ENCODE measurements at regions not wholly inside any gene's neighbourhood (a gene's known extent, or its start where the extent isn't known, plus 50 kb on each side); places are given as distances from the start of the nearest gene placed in this dataset.

- no peaks in the 10 kb centered on the region for H3K4me1 ChIP-seq (ENCODE audit: low read depth)
- H3K9me3 ChIP-seq, result no peaks in the 10 kb centered on the region
- H3K36me3 ChIP-seq (ENCODE audit: low read depth), result no peaks in the 10 kb centered on the region
- TF ChIP-seq, protein P1, sequence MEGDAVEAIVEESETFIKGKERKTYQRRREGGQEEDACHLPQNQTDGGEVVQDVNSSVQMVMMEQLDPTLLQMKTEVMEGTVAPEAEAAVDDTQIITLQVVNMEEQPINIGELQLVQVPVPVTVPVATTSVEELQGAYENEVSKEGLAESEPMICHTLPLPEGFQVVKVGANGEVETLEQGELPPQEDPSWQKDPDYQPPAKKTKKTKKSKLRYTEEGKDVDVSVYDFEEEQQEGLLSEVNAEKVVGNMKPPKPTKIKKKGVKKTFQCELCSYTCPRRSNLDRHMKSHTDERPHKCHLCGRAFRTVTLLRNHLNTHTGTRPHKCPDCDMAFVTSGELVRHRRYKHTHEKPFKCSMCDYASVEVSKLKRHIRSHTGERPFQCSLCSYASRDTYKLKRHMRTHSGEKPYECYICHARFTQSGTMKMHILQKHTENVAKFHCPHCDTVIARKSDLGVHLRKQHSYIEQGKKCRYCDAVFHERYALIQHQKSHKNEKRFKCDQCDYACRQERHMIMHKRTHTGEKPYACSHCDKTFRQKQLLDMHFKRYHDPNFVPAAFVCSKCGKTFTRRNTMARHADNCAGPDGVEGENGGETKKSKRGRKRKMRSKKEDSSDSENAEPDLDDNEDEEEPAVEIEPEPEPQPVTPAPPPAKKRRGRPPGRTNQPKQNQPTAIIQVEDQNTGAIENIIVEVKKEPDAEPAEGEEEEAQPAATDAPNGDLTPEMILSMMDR (IDR thresholded peaks at IDR 0.05), result no peak
- DNase-seq (no peak), ATAC-seq (no peak)
- intact Hi-C loops (cut with DNase I, micrococcal nuclease), result no loop called here
- no peak overlapping the region for H3K4me3 ChIP-seq
These were observed 520.1 kb downstream of the NTRK3 start for GRCh38 chr15:87736401-87736800.

DNA sequence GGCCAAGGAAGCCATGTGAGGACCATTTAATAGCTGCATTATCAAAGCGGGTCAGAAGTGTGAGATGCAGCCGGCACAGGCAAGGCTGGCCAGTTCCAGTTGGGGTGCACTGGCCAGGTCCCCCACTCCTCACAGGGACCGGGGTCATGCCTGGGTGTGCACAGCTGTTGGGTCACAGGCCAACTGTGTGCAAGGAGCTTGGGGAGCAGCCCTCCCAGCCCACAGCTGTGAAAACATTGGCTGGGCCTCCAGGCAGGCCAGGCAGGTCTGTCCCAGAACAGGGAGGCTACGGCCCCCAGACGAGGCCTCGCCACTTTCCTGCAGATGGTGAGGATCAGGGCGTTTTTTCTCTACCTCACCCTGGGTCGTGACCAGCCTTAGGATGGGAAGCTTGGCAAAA lies 521.0 kb downstream of the NTRK3 start:
- TF ChIP-seq, protein P1 (IDR thresholded peaks at IDR 0.05), result no peak
- H3K4me1 ChIP-seq (ENCODE audit: low read depth), result no peaks in the 10 kb centered on the region
- intact Hi-C loops (cut with DNase I, micrococcal nuclease), result no loop called here
- H3K36me3 ChIP-seq (ENCODE audit: low read depth), result no peaks in the 10 kb centered on the region
- H3K9me3 ChIP-seq, result no peaks in the 10 kb centered on the region
- DNase-seq (no peak), ATAC-seq (no peak)
- H3K4me3 ChIP-seq, result no peak overlapping the region

GRCh38 chr15:87734571-87735373 lies 521.8 kb downstream of the NTRK3 start:
- no peaks in the 10 kb centered on the region for H3K4me1 ChIP-seq (ENCODE audit: low read depth)
- intact Hi-C loops (cut with DNase I, micrococcal nuclease), result no loop called here
- H3K36me3 ChIP-seq (ENCODE audit: low read depth), result no peaks in the 10 kb centered on the region
- TF ChIP-seq, protein P1 (IDR thresholded peaks at IDR 0.05), result no peak
- DNase-seq, result no peak
- no peak overlapping the region for H3K4me3 ChIP-seq
- no peaks in the 10 kb centered on the region for H3K9me3 ChIP-seq
- ATAC-seq, result no peak

DNA sequence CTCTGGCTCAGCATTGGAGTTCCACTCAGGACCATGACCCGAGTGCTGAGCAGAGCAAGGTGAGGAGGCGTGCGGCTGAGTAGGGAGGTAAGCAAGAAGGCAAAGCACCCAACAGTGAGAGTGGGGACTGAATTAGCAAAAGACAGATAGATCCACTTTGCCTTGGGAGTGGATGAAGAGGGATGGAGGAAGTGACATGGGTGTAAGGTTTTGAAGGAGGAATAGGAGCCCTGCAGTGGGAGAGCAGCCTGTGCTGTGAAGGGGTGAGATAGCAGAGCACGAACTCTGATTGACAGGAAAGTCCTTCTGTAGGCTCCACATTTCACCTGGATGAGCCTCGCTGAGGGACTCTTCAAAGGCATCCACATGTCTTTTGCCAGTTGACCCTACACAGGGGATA lies 522.6 kb downstream of the NTRK3 start:
- DNase-seq, result no peak
- H3K36me3 ChIP-seq (ENCODE audit: low read depth), result no peaks in the 10 kb centered on the region
- TF ChIP-seq, protein P1 (IDR thresholded peaks at IDR 0.05), result no peak
- no peak for ATAC-seq
- intact Hi-C loops (cut with DNase I, micrococcal nuclease), result no loop called here
- no peak overlapping the region for H3K4me3 ChIP-seq
- no peaks in the 10 kb centered on the region for H3K4me1 ChIP-seq (ENCODE audit: low read depth)
- no peaks in the 10 kb centered on the region for H3K9me3 ChIP-seq

DNA sequence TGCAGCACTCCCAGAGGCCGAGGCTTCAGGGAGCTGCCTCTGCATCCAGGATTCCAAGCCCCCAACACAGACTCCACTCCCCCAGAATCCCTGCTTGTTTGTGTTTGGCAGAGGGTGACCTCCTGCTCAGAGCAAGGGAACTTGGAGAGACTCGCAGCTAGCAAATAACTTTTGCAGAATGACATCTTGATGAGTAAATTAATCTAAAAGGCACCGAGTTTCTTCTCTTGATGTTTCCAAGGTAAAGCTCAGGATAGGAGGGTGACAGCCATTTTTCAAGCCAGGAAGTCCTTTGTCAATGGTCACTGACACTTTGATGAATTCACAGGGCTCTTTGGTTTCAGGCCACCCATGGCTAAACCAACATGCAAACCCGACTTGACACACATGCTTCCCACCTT lies 523.0 kb downstream of the NTRK3 start:
- ATAC-seq, result no peak
- Histone ChIP-seq H3K36me3 (ENCODE audit: low read depth) (no peaks in the 10 kb centered on the region), H3K9me3 (no peaks in the 10 kb centered on the region), H3K4me3 (no peak overlapping the region), H3K4me1 (ENCODE audit: low read depth) (no peaks in the 10 kb centered on the region)
- intact Hi-C loops (cut with DNase I, micrococcal nuclease), result no loop called here
- TF ChIP-seq, protein P1 (IDR thresholded peaks at IDR 0.05), result no peak
- no peak for DNase-seq

Data from mucosa of descending colon (tissue), 3 donors.